NCI-H146 treated with DMSO at 0.1 percent for 48 hours (cell line): ENCODE measurements at regions not wholly inside any gene's neighbourhood (a gene's known extent, or its start where the extent isn't known, plus 50 kb on each side); places are given as distances from the start of the nearest gene placed in this dataset.

Experiments
- DNase-seq: peaks from one replicate; lab custom pipeline; 2025; ENCODE audit not compliant: unreplicated experiment; lab: John Stamatoyannopoulos, UW

- no peak for DNase-seq
These were observed 476.9 kb upstream of the GOT2 start for GRCh38 chr16:59210955-59211541.

- no peak for DNase-seq
These were observed 471.3 kb upstream of the GOT2 start for GRCh38 chr16:59205403-59205802.

GRCh38 chr16:59204589-59204988 is 470.5 kb upstream of the GOT2 start:
- no peak for DNase-seq

GRCh38 chr16:59202233-59202862 is 468.2 kb upstream of the GOT2 start:
- no peak for DNase-seq

- DNase-seq: no peak
These were observed 467.7 kb upstream of the GOT2 start for GRCh38 chr16:59201821-59202220.

GRCh38 chr16:59201160-59201559 is 467.0 kb upstream of the GOT2 start:
- no peak for DNase-seq

GRCh38 chr16:59198487-59198886 is 464.4 kb upstream of the GOT2 start:
- no peak for DNase-seq

- no peak for DNase-seq
These were observed 461.1 kb upstream of the GOT2 start for GRCh38 chr16:59195242-59195641.

GRCh38 chr16:59193637-59194036 is 459.5 kb upstream of the GOT2 start:
- no peak for DNase-seq

GRCh38 chr16:59192551-59193199 is 458.6 kb upstream of the GOT2 start:
- no peak for DNase-seq

GRCh38 chr16:59190731-59191130 is 456.6 kb upstream of the GOT2 start:
- no peak for DNase-seq

- DNase-seq: no peak
These were observed 453.9 kb upstream of the GOT2 start for GRCh38 chr16:59188029-59188428.

GRCh38 chr16:59181821-59182420 is 447.8 kb upstream of the GOT2 start:
- no peak for DNase-seq

- DNase-seq: no peak
These were observed 446.0 kb upstream of the GOT2 start for GRCh38 chr16:59180083-59180476.

- no peak for DNase-seq
These were observed 445.4 kb upstream of the GOT2 start for GRCh38 chr16:59179446-59180082.

GRCh38 chr16:59173408-59173831 is 439.3 kb upstream of the GOT2 start:
- no peak for DNase-seq

GRCh38 chr16:59170099-59170712 is 436.1 kb upstream of the GOT2 start:
- no peak for DNase-seq

- DNase-seq: no peak
These were observed 435.1 kb upstream of the GOT2 start for GRCh38 chr16:59169168-59169567.

GRCh38 chr16:59168461-59169114 is 434.5 kb upstream of the GOT2 start:
- no peak for DNase-seq

- DNase-seq: no peak
These were observed 430.3 kb upstream of the GOT2 start for GRCh38 chr16:59164461-59164860.
